HepG2 (cell line): ENCODE measurements at regions not wholly inside any gene's neighbourhood (a gene's known extent, or its start where the extent isn't known, plus 50 kb on each side); places are given as distances from the start of the nearest gene placed in this dataset.

Experiments used
- ATAC-seq: fragments of 200-7000 bp; cut with Tn5 transposase; 3 replicates; pipeline ENCODE4 v1.9.1; 2020; ENCODE audit warnings: mild to moderate bottlenecking, moderate library complexity
- BruUV-seq: library from RNA; stranded (reverse); fragments of 400-500 nt; replicated peaks from 2 replicates; lab custom pipeline; 2021; lab: Mats Ljungman, UMichigan
- CTCF ChIA-PET: fragments of 300-600 bp; formaldehyde crosslinking; extraction: SDS; loops from one replicate; lab custom pipeline; 2021; ENCODE audit warnings: low total read pairs, inconsistent platforms, low intra/inter-chr PET ratio; lab: Yijun Ruan, JAX
- POLR2A ChIA-PET: fragments of 350-600 bp; sonication (Branson Sonifier 250); formaldehyde crosslinking; loops from one replicate; lab custom pipeline; 2020; ENCODE audit warnings: antibody characterized with exemption, inconsistent platforms; lab: Yijun Ruan, JAX
- DNase-seq: peaks from one replicate; pipeline ENCODE4 v3.0.0-alpha.2; 2015; ENCODE audit warnings: low spot score
- FAIRE-seq: peaks from 3 replicates; lab custom pipeline; 2011; peaks lifted over from hg19 to GRCh38; lab: Jason Lieb, UNC
- H2AFZ ChIP-seq: one replicate; pipeline ENCODE4 v1.6.1; 2011; ENCODE audit warnings: low read length, inconsistent platforms
- H3K27ac ChIP-seq: fragments of 300-600 bp; 3 replicates; pipeline ENCODE4 v1.8.0; 2011; ENCODE audit warnings: mixed run types, mild to moderate bottlenecking, mixed read lengths, low read length, inconsistent platforms; ENCODE audit not compliant: insufficient read depth; ENCODE audit errors: extremely low read length
- H3K27me3 ChIP-seq, 2 experiments: fragments of 200-600 bp in 1 of 2; 2 replicates in 1 of 2; 3 replicates in 1 of 2; pipeline versions ENCODE4 v1.6.0 to v1.8.0; 2011; ENCODE audit warnings: low read length in 2 of 2, mild to moderate bottlenecking in 2 of 2, moderate library complexity in 2 of 2, inconsistent platforms in 1 of 2; ENCODE audit not compliant: insufficient read depth in 2 of 2, control insufficient read depth in 1 of 2
- H3K36me3 ChIP-seq, 2 experiments: fragments of 200-600 bp in 1 of 2; replicated peaks in 1 of 2; 2 replicates in 1 of 2; 3 replicates in 1 of 2; pipeline versions ENCODE4 v1.5.1 to v1.8.0; 2011; ENCODE audit warnings: low read length in 2 of 2, inconsistent platforms in 1 of 2; ENCODE audit not compliant: insufficient read depth in 2 of 2, control insufficient read depth in 1 of 2
- H3K4me1 ChIP-seq: 2 replicates; pipeline ENCODE4 v1.5.1; 2012; ENCODE audit warnings: low read length, inconsistent platforms; ENCODE audit not compliant: insufficient read depth
- H3K4me2 ChIP-seq: 2 replicates; pipeline ENCODE4 v1.6.0; 2011; ENCODE audit warnings: low read depth, low read length, inconsistent platforms
- H3K4me3 ChIP-seq, 3 experiments: fragments of 200-600 bp in 1 of 3; sonication (generic), shearing (Covaris generic) in 1 of 3; replicated peaks in 1 of 3; 2 replicates each; pipeline ENCODE4 v1.5.1; 2011 to 2016; ENCODE audit warnings: low read length in 3 of 3, inconsistent platforms in 2 of 3, low read depth in 2 of 3, mild to moderate bottlenecking in 2 of 3, control low read depth in 1 of 3, mixed read lengths in 1 of 3; ENCODE audit not compliant: insufficient read depth in 1 of 3
- H3K79me2 ChIP-seq: one replicate; pipeline ENCODE4 v1.6.1; 2011; ENCODE audit warnings: low read length, inconsistent platforms; ENCODE audit not compliant: insufficient read depth
- H3K9ac ChIP-seq: 2 replicates; pipeline ENCODE4 v1.6.0; 2011; ENCODE audit warnings: mild to moderate bottlenecking, low read depth, low read length, inconsistent platforms; ENCODE audit not compliant: insufficient read depth
- H3K9me3 ChIP-seq: 2 replicates; pipeline ENCODE4 v1.5.1; 2012; ENCODE audit warnings: mild to moderate bottlenecking, low read length
- H4K20me1 ChIP-seq: 2 replicates; pipeline ENCODE4 v1.6.0; 2011; ENCODE audit warnings: inconsistent platforms, mild to moderate bottlenecking, low read length, moderate library complexity; ENCODE audit not compliant: insufficient read depth
- ATF7-NPFF ChIP-seq: sonication (generic); formaldehyde crosslinking; IDR thresholded peaks from 2 replicates; pipeline ENCODE4 v1.8.1; 2023; ENCODE audit warnings: mild to moderate bottlenecking, low read depth, missing genetic modification reagents, moderate library complexity
- CTCF ChIP-seq: sonication (generic); formaldehyde crosslinking; IDR thresholded peaks from 2 replicates; pipeline ENCODE4 v1.5.0; 2020; ENCODE audit warnings: mild to moderate bottlenecking, missing genetic modification reagents, moderate library complexity
- DDIT3 ChIP-seq: sonication (generic); formaldehyde crosslinking; IDR thresholded peaks from 2 replicates; pipeline ENCODE4 v1.4.0; 2020; ENCODE audit warnings: mild to moderate bottlenecking, missing genetic modification reagents
- FUBP1 ChIP-seq: sonication (generic); formaldehyde crosslinking; IDR thresholded peaks from 2 replicates; pipeline ENCODE4 v1.5.1; 2020; ENCODE audit warnings: missing genetic modification reagents, mild to moderate bottlenecking, borderline replicate concordance
- GATAD1 ChIP-seq: IDR thresholded peaks from 2 replicates; pipeline ENCODE4 v1.6.1; 2016; ENCODE audit warnings: missing genetic modification reagents, missing compliant biosample characterization
- HOMEZ ChIP-seq: IDR thresholded peaks from 2 replicates; pipeline ENCODE4 v1.6.1; 2016; ENCODE audit warnings: low read depth
- ISX ChIP-seq: sonication (generic); formaldehyde crosslinking; conservative IDR thresholded peaks from 2 replicates; pipeline ENCODE4 v1.5.0; 2020; ENCODE audit warnings: missing genetic modification reagents
- PHF5A ChIP-seq: IDR thresholded peaks from one replicate; pipeline ENCODE4 v1.6.1; 2018; ENCODE audit warnings: low read depth, missing genetic modification reagents; ENCODE audit not compliant: unreplicated experiment
- ZNF430 ChIP-seq: sonication (generic); formaldehyde crosslinking; IDR thresholded peaks from 2 replicates; pipeline ENCODE4 v1.9.0; 2021; ENCODE audit warnings: mild to moderate bottlenecking, missing genetic modification reagents
- WGBS: methylation state at CpG from one replicate; pipeline ENCODE4 v1.1.6; 2017; ENCODE audit warnings: low lambda C conversion rate; 5-methylcytosine and 5-hydroxymethylcytosine counted together
- in situ Hi-C: cut with HindIII; loops from 2 replicates; pipeline ENCODE4 v1.10.0; 2017; ENCODE audit warnings: low pct_unique_long_range_greater_than_20kb; ENCODE audit not compliant: extremely low pct_ligation_motif_present
- intact Hi-C: fragments of 100-400 bp; cut with micrococcal nuclease; formaldehyde crosslinking; loops from one replicate; pipeline ENCODE4 v1.10.0; 2022; ENCODE audit not compliant: unreplicated experiment

GRCh38 chr6:8194490-8194889, 92.1 kb upstream of the EEF1E1 start:
- in situ Hi-C loops, result no loop called here
- intact Hi-C loops, result no loop called here
- BruUV-seq, result no TSS peak
- no peaks in the 10 kb centered on the region for H3K36me3 ChIP-seq
- no peak for ATAC-seq
- no peak for DNase-seq
- H3K79me2 ChIP-seq, result no peaks in the 10 kb centered on the region
- no peak for TF ChIP-seq ISX (CRISPR knock-in tag)
- TF ChIP-seq, all 625 proteins: peak for 0
- ChIA-PET CTCF (interaction anchor here (1.3 kb wide), 1 partner anchor 25 kb away, joined by 3 read pairs; no protein-coding TSS in a partner anchor), POLR2A (no interaction called here)
- 9% methylated on average over 3 of the region's 3 CpGs for WGBS
- H3K27me3 ChIP-seq, result no peaks in the 10 kb centered on the region
- FAIRE-seq, result no peak
- no peak overlapping the region for H3K4me2 ChIP-seq
- H2AFZ ChIP-seq, result no peak overlapping the region
- H4K20me1 ChIP-seq, result no peaks in the 10 kb centered on the region
- no peak overlapping the region for H3K4me3 ChIP-seq
- no peak overlapping the region for H3K27ac ChIP-seq
- no peak overlapping the region for H3K9ac ChIP-seq
- H3K4me1 ChIP-seq, result 0 out of 2 replicates have a peak, but pooled peaks cover 5% of the 10 kb centered on the region
- no peaks in the 10 kb centered on the region for H3K9me3 ChIP-seq

GRCh38 chr6:8193541-8193940, 91.2 kb upstream of the EEF1E1 start:
- Histone ChIP-seq H3K27me3 (no peaks in the 10 kb centered on the region), H3K36me3 (no peaks in the 10 kb centered on the region), H3K9me3 (no peaks in the 10 kb centered on the region), H3K9ac (no peak overlapping the region), H3K4me3 (no peak overlapping the region), H3K79me2 (no peaks in the 10 kb centered on the region), H2AFZ (no peak overlapping the region), H3K27ac (no peak overlapping the region), H3K4me2 (no peak overlapping the region), H4K20me1 (no peaks in the 10 kb centered on the region), H3K4me1 (0 out of 2 replicates have a peak, but pooled peaks cover 5% of the 10 kb centered on the region)
- ChIA-PET POLR2A (no interaction called here), CTCF (no interaction called here)
- intact Hi-C loops (no loop called here), in situ Hi-C loops (no loop called here)
- ATAC-seq (no peak), FAIRE-seq (no peak), DNase-seq (no peak)
- BruUV-seq, result no TSS peak
- TF ChIP-seq HOMEZ (CRISPR knock-in tag) (no peak), FUBP1 (no peak), ATF7-NPFF (no peak), CTCF (CRISPR knock-in tag) (no peak), DDIT3 (CRISPR knock-in tag) (no peak), PHF5A (no peak), ZNF430 (no peak), GATAD1 (CRISPR knock-in tag) (no peak)
- 21% methylated on average over 4 of the region's 4 CpGs for WGBS
